GM18520 (cell line): ENCODE measurements at regions not wholly inside any gene's neighbourhood (a gene's known extent, or its start where the extent isn't known, plus 50 kb on each side); places are given as distances from the start of the nearest gene placed in this dataset.

Experiments
- ATAC-seq: cut with Tn5 transposase; IDR thresholded peaks from one replicate; pipeline ENCODE4 v1.9.1; 2021; ENCODE audit not compliant: unreplicated experiment

DNA sequence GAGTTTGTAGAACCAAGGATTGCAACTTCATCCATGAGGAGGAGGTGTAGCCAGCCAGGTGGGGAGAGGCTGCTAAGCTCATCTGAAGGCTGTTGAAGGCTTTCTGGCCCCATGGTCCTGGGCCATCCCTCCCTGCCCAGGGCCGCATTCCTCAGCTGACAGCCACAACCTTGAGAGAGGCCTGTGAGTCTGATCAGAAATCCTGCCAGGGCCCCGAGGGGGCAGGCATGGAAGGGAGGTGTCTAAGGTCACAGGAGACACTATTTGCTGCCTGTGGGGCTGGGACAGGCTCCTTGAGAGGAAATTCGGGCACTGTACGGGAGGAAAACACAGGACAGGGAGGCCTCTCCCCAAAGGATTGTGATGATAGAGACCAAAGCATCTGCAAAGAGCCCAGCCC lies 88.1 kb upstream of the IGLL5 start:
- no peak for ATAC-seq

DNA sequence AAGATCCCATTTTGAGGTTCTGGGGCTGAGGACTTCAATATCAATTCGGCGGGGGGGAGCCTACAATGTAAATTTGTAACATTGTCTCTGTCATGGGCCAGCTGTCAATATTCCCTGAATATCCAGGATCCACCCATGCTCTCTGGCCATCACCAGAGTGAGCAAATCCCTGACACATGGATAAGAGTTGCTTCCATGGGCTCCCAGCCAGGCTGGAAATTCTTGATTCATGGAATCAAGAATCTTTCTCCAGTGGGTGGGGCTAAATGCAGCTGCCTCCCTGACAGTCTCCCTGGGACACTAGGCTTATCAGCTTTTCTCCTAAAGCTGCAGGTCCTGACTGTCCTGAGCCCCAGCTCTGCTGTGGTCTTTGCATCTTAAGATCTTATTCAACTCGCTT lies 86.9 kb upstream of the IGLL5 start:
- no peak for ATAC-seq

DNA sequence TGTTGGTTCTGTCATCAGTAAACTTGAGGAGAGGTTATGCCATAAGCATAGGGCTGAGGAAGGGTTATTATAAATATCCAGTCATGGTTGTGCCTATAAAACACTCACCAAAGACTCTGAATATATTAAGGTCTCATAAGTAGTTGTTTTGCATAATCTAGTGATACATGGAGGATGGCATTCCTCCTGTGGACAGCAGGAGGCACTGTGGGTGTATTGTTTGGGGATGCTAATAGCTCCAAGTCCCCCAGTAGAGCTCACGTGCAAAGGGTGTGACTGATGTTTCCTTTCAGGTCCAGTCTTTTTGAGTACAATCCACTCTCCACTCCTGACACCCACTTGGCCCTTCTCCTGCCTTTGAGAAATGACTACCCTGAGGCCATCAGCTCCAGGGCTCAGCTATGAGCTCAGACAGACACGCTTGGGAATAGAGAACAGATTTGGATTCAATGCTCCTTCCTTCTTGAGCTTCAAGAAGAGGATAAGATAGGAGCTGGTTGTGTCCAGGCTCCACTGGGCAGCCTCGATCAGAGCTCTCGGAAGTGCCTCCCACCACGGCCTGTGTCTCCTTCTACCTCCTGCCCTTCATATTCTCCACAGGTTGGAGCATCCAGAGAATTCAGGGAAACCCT lies 85.2 kb upstream of the IGLL5 start:
- no peak for ATAC-seq

DNA sequence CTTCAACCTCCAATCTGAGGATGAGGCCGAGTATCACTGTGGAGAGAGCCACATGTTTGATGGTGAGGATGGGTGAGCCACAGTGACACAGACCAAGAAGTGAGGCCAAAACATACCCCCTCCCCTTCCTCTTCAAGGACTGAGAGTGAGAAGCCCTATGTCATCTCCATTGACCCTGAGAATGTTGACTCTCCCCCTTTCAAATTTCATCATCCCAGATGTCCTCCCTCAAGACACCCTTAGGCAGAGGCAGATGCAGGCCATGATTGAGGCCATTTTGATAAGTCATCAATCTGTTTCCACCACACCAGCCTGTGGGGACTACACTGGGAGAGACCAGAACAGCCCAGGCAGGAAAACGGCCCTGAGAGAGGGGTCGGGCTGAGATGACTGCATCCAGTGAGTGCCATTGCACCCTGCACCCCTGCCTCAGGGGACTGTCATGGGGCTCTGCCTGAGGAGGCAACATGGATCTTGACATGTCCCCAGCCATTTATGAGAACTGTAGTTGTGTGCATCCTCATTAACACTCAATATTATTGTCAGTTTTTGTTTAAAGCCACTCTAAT lies 84.2 kb upstream of the IGLL5 start:
- ATAC-seq: no peak

DNA sequence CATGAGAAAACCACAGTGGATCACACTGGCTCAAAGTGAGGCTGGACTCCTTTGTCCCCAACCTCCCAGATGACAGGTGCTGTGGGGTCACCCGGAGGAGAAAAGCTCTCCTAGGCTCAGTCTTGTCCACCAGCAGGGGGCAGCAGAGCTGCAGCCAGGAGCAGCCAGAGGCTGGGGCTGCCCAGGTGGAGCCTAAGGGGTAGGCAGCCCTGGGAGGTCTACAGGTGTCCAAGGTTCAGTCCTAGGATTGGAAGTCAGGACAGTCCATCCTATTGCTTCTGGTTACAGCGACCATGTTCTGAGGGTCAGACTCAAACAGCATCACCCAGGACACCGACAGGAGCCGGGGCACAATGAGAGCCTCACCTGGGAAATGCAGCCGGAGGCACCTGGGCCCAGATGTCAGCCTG lies 77.6 kb upstream of the IGLL5 start:
- ATAC-seq: no peak

DNA sequence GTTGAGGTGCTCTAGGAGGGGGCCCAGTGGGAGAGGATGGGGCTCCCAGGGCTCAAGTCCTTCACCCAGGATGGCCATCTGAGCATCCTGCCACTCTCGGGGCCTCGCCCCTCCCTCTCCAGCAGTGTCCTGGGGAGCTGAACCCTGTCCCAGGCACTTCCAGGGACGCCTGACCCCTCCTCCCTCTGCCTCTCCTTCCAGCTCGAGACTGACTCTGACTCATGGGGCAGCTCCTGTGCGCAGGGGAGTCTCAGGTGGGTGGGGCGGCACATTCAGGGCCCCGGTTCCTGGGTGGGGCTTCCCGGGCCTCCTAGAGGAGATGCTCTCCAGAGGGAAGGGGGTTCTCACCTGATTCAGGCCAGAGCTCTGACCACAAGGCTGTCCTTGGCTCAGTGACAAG lies 77.1 kb upstream of the IGLL5 start:
- no peak for ATAC-seq

DNA sequence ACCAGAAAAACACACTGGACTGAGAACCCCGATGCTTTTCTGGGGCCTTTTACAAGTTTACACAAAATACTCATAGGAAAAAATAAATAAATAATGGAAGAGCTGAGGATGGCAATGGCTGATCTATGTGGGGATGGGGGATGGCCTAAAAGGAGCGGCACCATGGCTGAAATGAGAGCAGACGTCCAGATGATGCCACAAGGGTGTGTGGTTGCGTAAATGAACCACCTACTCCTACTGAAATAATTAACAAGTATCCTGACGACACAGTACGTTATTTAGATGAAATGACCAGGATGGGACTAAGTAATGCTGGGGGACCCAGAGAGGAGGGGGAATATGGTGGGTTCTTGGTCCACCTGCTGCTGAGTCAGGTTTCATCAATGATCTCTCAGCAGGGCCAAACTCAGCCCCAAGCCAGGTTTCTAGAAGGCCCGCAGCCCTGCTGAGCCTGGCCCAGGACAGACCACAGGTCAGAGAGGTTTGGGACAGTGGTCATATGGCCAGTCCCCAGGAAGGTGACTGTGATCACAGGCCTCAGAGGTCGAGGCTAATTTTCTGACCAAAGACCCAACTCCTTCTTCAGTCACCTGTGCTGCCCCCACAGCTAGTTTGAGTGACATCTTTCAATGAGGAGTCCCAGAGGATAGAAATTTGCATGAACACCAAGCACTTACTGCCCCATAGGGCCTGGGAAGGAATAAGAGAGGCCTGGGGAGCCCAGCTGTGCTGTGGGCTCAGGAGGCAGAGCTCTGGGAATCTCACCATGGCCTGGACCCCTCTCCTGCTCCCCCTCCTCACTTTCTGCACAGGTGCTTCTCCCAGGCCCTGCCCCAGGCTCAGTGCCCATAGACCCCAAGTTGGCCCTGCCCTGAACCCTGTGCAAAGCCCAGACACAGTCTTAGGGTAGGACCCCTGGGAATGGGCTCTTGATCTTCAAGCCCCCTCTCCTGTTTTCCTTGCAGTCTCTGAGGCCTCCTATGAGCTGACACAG lies 76.3 kb upstream of the IGLL5 start:
- ATAC-seq: no peak

DNA sequence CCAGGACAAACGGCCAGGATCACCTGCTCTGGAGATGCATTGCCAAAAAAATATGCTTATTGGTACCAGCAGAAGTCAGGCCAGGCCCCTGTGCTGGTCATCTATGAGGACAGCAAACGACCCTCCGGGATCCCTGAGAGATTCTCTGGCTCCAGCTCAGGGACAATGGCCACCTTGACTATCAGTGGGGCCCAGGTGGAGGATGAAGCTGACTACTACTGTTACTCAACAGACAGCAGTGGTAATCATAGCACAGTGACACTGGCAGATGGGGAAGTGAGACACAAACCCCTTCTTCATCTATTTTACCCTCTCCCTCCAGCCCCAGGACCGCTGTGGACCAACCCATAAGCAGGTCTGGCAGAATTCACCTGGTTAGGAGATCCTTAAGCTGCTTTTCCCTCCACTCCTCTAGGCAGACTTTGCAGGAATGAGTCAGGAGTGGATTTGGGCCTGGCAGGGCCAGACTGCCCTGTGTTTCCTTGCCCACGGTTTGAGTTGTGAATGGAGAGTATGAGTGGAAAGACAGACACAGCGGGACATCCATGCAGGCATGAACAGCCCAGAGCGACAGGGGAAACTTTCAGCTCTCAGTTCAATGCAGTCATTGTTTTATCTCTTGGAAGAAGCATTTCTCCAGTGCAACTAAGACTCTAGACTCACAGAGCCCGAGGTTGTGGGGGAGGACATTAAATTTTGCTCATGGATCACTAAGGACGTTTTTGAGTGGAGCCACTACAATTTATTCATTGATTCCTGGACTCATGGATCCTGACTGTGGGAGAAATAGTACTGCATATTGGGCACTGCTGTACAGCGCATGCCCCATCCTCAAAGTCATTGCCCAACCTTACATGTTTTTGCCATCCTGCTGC lies 75.3 kb upstream of the IGLL5 start:
- no peak for ATAC-seq

DNA sequence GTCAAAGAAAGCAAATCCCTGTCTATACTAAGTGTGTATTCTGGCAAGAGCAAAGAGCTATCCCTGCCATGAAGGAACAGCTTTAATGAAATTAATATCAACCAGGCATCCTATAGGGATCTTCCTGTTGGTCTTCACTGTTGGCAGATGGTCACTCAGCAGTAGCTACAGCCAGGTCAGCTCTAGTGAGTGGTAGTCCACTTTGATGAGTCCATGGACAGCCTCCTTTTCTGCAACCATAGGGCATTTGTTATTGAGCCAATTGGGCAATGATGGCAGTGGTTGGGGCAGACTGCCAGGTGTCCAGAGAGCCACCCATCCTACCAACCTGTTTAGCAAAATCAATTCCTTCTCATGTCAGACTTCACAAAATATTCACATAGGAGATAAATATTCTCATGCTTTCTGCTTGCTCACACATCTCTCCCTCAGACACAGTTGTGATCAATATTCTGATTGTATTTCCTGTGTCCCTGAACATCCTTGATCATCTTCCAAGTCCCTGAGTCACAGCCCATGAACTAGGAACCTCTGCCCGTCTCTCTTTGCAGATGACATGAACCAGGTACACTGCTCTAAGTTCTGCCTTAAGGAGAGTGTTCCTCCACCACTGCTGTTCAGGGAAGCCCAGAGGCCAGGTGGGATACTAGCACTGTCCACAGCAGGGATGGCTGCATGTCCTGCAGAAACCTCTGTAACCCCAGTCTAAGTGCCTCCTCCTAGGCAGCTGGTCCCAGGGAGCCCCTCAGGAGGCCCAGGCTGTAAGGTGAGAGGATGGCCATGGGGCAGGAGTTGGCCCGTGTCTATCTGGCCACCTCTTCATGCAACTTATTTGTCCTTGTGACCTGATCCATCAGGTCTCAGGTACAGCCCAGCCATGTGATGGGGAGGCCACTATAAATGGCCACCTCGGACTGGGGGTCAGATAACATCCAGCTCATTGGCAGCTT lies 74.2 kb upstream of the IGLL5 start:
- ATAC-seq: no peak

DNA sequence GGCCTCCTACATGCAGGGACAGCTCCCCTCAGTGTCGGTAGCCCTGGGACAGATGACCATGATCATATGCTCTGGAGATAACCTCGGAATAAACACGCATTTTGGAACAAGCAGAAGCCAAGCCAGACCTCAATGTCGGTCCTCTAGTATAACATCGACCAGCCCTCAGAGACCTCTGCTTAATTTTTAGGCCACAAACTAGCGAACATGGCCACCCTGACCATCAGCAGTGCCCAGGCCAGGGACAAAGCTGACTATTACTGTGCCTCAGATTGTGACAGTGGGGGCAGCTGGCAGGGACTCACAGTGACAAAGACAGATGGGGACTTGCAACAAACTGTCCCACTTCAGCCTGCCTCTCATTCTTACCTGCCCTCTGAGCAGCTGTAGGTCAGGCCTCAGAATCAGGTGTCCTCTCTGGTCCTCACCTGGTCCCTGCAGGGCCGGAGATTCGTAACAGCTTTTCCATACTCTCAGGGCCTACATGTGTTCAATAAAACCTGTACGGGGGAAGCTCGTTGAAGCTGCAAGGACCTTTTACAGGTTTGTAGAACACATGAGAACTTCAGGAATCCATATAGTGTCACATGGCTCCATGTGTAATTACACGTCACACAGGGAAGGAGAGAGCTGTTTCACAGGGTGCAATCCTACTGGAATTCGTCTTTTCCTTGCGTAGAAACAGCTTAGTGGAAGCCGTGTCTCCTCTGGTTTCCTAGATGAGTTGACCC lies 72.8 kb upstream of the IGLL5 start:
- ATAC-seq: no peak

DNA sequence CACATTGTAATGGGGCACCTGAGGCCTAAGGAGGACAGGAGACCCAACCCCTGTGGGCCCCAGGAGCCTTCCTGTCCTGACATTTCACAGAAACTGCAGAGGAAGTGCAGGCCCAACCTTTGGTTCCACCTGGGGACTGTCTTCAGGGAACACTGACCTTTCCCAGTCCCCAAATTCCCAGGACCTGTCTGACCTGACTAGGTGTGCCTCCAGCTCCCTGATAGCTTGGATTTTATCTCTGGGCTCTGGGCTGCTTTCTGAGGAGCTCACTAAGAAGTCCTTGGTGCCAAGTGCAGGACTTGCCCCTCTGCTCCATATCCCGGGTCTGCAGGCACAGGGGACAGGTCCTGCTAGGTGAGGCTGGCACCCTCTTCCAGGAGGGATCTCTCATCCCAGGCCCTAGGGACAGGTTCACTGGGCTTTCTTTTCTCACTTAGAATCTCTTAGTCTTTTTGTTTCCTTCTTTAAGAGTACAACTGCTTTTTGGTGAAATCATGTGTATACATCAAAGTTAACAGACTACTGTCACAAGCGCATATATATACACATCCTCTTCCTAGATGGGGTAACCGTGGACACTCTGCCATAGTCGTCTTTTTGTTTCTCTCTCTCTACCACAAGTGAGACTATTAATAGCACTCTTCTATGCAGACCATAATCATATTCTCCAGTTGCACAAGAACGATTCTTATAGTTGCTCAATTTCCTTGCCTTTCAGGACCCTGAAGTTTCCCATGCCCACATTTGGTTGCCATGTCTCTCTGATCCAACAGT lies 72.0 kb upstream of the IGLL5 start:
- no peak for ATAC-seq

DNA sequence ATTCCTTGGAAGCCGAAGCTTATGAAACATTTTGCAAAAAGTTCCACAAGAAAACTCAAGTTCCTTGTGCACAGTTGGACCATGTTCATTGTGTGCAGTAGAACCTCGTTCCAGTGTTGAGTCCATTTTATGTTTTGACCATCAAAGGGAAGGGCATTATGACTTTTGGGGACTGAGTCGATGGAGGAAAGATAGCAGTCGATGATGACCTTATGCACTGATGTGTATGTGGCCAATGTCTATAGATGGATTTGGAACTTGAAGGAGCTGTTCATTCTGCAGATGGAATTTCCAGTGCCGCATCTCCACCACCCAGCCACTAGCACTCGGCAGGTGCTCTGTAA lies 71.5 kb upstream of the IGLL5 start:
- no peak for ATAC-seq

DNA sequence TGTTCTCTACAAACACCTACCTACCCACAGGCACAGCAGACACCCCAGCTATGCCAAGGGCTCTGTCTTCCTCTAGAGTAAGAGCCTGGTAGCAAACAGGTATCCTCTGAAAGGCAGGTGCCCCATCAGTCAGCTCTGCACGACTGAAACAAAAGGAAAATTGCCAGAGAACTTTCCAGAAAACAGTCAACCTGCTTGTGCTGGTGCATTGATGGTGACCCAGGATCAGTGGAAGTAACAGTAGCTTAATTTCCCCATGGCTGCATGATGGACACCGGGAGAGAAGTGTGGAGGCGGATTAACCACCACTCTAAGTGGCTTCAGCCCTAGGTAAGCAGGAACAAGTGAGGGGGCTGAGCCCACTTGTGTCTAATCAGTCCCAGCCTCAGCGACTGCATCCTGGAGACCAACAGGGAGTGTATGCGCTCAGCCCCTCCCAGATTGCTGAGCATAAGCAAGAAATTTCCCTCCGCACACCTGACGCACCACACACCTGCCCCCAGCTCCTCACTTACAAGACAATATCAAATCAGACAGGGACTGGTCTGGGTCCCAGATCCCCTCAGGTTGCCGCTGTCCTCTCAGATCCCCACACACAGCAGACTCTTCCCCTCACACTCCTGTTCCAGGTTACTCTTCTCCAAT lies 70.7 kb upstream of the IGLL5 start:
- no peak for ATAC-seq

DNA sequence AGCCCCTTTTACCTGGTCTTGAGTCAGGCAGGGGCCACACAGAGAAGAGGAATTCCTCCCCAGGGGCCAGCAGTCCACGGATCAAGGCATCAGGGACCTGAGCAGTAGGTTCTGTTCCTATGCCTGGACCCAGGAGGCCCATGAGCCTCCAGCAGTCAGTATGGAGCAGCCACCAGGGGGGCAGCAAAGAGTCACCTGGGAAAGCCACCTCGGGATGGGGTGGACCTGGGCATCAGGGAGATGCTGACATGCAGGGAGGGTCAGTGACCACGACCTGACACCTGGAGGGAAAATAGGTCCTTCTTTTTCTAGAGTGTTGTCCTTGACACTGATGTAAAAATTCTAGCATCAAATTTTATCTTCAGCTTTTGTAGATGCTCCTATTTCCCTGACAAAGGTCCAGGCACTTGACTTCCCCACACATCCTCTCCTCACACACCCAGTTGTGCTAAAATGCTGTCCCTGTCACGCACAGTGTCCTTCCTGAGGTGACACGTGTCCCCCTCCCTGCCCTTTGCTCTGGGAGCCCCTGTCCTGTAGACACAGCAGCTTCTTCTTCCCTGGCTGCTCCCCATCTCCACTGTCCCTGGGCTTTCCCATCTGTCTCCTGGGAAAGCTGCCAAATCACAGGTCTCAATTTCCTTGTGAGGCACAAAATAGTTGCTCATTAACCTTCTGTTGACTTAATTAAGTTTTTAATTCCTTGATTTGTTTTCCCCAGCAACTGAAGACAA lies 70.0 kb upstream of the IGLL5 start:
- no peak for ATAC-seq

DNA sequence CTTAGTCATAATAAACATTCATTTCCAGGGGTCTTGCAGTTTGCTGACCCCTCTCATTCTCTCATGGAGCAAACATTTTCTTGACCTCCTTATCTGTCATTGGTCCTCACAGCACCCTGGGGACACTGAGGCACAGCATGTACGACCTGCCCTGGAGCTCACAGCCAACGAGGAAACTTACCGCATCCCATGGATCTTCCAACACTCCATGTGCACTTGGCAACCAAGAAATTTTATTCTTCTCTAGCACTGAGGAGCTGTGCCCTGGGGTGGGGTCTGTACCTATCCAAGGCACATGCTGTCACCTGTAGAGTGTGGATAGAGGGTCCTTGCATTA lies 69.4 kb upstream of the IGLL5 start:
- no peak for ATAC-seq

DNA sequence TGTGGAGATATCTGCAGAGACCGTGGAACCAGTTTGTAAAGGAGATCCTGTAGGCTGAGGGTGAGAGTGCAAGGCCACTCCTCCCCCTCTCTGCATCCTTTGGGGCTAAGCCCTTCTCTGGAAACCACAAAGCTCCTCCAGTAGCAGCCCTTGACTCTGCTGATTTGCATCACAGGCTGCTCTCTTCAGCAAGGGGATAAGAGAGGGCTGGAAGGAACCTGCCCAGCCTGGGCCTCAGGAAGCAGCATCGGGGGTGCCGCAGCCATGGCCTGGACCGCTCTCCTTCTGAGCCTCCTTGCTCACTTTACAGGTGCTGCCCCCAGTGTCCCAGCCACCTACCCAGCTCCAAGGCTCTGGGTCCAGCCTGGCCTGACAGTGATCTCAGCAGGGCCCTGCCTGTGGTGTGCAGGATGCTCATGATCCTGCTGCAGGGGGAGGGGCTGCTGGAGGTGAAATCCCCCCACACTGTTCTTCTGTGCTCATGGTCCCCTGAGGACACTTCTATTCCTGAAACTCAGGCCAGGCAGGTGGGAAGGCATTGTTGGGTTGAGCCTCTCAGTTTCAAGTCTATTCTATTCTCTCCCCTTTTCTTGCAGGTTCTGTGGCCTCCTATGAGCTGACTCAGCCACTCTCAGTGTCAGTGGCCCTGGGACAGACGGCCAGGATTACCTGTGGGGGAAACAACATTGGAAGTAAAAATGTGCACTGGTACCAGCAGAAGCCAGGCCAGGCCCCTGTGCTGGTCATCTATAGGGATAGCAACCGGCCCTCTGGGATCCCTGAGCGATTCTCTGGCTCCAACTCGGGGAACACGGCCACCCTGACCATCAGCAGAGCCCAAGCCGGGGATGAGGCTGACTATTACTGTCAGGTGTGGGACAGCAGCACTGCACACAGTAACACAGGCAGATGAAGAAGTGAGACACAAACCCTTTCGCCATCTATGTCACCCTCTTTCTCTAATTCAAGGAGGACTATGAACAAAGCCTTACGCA lies 68.5 kb upstream of the IGLL5 start:
- no peak for ATAC-seq
